ENCODE measurements at regions not wholly inside any gene's neighbourhood (a gene's known extent, or its start where the extent isn't known, plus 50 kb on each side); places are given as distances from the start of the nearest gene placed in this dataset.

- H3K4me3 ChIP-seq (ENCODE audit: low read depth, low read length): no peak overlapping the region
- TF ChIP-seq CTCF (IDR thresholded peaks at IDR 0.05; ENCODE audit: control insufficient read depth, extremely low read depth, insufficient read depth): no peak
- no peak for DNase-seq (ENCODE audit: low read depth)
Measured at GRCh38 chr2:129331638-129332037, 647.8 kb upstream of the RAB6C start.

GRCh38 chr2:129334128-129334527 lies 645.3 kb upstream of the RAB6C start:
- DNase-seq (ENCODE audit: low read depth): no peak
- TF ChIP-seq CTCF (IDR thresholded peaks at IDR 0.05; ENCODE audit: control insufficient read depth, extremely low read depth, insufficient read depth): no peak
- no peak overlapping the region for H3K4me3 ChIP-seq (ENCODE audit: low read depth, low read length)

GRCh38 chr2:129334696-129335410 lies 644.6 kb upstream of the RAB6C start:
- peak; percentile 28 for DNase-seq (ENCODE audit: low read depth)
- no peak overlapping the region for H3K4me3 ChIP-seq (ENCODE audit: low read depth, low read length)
- no peak for TF ChIP-seq CTCF (IDR thresholded peaks at IDR 0.05; ENCODE audit: control insufficient read depth, extremely low read depth, insufficient read depth)

- DNase-seq (ENCODE audit: low read depth): no peak
- TF ChIP-seq CTCF (IDR thresholded peaks at IDR 0.05; ENCODE audit: control insufficient read depth, extremely low read depth, insufficient read depth): no peak
Measured at GRCh38 chr2:129336276-129336675, 643.2 kb upstream of the RAB6C start.

GRCh38 chr2:129337076-129337475 lies 642.4 kb upstream of the RAB6C start:
- no peak for DNase-seq (ENCODE audit: low read depth)
- no peak for TF ChIP-seq CTCF (IDR thresholded peaks at IDR 0.05; ENCODE audit: control insufficient read depth, extremely low read depth, insufficient read depth)
- H3K4me3 ChIP-seq (ENCODE audit: low read depth, low read length): no peak overlapping the region

More at GRCh38 chr2:129336276-129336675, 643.2 kb upstream of the RAB6C start:
- H3K4me3 ChIP-seq (ENCODE audit: low read depth, low read length): no peak overlapping the region

- DNase-seq (ENCODE audit: low read depth): no peak
- H3K4me3 ChIP-seq (ENCODE audit: low read depth, low read length): no peak overlapping the region
- TF ChIP-seq CTCF (IDR thresholded peaks at IDR 0.05; ENCODE audit: control insufficient read depth, extremely low read depth, insufficient read depth): no peak
Measured at GRCh38 chr2:129345540-129345939, 633.9 kb upstream of the RAB6C start.

Data from LNCaP clone FGC (cell line).